H1 (cell line): ENCODE measurements at regions not wholly inside any gene's neighbourhood (a gene's known extent, or its start where the extent isn't known, plus 50 kb on each side); places are given as distances from the start of the nearest gene placed in this dataset.

Experiments
- CTCF ChIA-PET: fragments of 300-600 bp; sonication (Branson Sonifier 250); formaldehyde crosslinking; loops from one replicate; lab custom pipeline; 2021; ENCODE audit not compliant: partially characterized antibody; lab: Charles Lee
- POLR2A ChIA-PET: fragments of 300-600 bp; sonication (Branson Sonifier 250); formaldehyde crosslinking; loops from one replicate; lab custom pipeline; 2021; ENCODE audit warnings: inconsistent platforms; ENCODE audit not compliant: partially characterized antibody; lab: Charles Lee
- DNase-seq, 2 experiments: peaks; one replicate each; pipeline versions ENCODE4 v3.0.0 to v3.0.0-alpha.2; 2010 to 2022; ENCODE audit warnings: low spot score in 2 of 2, low read depth in 1 of 2, mixed read lengths in 1 of 2
- FAIRE-seq: peaks from 2 replicates; lab custom pipeline; 2011; peaks lifted over from hg19 to GRCh38; lab: Jason Lieb, UNC
- H2AFZ ChIP-seq: 2 replicates; pipeline ENCODE4 v1.8.1; 2012; ENCODE audit warnings: low read length, inconsistent platforms
- H2AK5ac ChIP-seq: 2 replicates; pipeline ENCODE4 v1.6.1; 2013; ENCODE audit warnings: low read depth, low read length
- H2BK120ac ChIP-seq: replicated peaks from 2 replicates; pipeline ENCODE3; 2013; ENCODE audit warnings: low read depth, low read length, inconsistent platforms
- H2BK12ac ChIP-seq: 2 replicates; pipeline ENCODE4 v1.6.1; 2013; ENCODE audit warnings: low read depth, low read length
- H2BK15ac ChIP-seq: 2 replicates; pipeline ENCODE4 v1.6.1; 2013; ENCODE audit warnings: low read length
- H2BK20ac ChIP-seq: 2 replicates; pipeline ENCODE4 v1.6.1; 2013; ENCODE audit warnings: low read length
- H2BK5ac ChIP-seq: 2 replicates; pipeline ENCODE4 v1.6.1; 2013; ENCODE audit warnings: low read depth, low read length
- H3K14ac ChIP-seq: 2 replicates; pipeline ENCODE4 v1.6.1; 2013; ENCODE audit warnings: inconsistent platforms; ENCODE audit not compliant: insufficient read length
- H3K18ac ChIP-seq: 2 replicates; pipeline ENCODE4 v1.6.1; 2013; ENCODE audit warnings: low read length; ENCODE audit errors: extremely low read depth
- H3K23ac ChIP-seq: 2 replicates; pipeline ENCODE4 v1.6.1; 2013; ENCODE audit warnings: inconsistent platforms; ENCODE audit not compliant: insufficient read length
- H3K23me2 ChIP-seq: 2 replicates; pipeline ENCODE4 v1.6.1; 2013; ENCODE audit warnings: low read depth, low read length
- H3K27ac ChIP-seq: 2 replicates; pipeline ENCODE4 v1.6.1; 2011; ENCODE audit warnings: low read depth, low read length, inconsistent platforms
- H3K27me3 ChIP-seq, 4 experiments: replicated peaks in 1 of 4; 1 replicate in 1 of 4; 2 replicates in 3 of 4; pipeline versions ENCODE4 v1.6.1 to v1.8.1; 2011 to 2013; ENCODE audit warnings: low read length in 3 of 4, mild to moderate bottlenecking in 3 of 4, inconsistent platforms in 2 of 4, mixed read lengths in 2 of 4, moderate library complexity in 1 of 4; ENCODE audit not compliant: control insufficient read depth in 3 of 4, insufficient read depth in 3 of 4; ENCODE audit errors: extremely low read depth in 1 of 4
- H3K36me3 ChIP-seq, 4 experiments: 2 replicates each; pipeline versions ENCODE4 v1.6.1 to v1.8.1; 2011 to 2013; ENCODE audit warnings: mild to moderate bottlenecking in 4 of 4, low read length in 3 of 4, moderate library complexity in 2 of 4, control low read depth in 1 of 4, inconsistent platforms in 1 of 4; ENCODE audit not compliant: insufficient read depth in 4 of 4, control insufficient read depth in 2 of 4
- H3K4ac ChIP-seq: replicated peaks from 2 replicates; pipeline ENCODE3; 2013; ENCODE audit warnings: low read length, low read depth, mixed read lengths, inconsistent platforms; ENCODE audit not compliant: insufficient read length
- H3K4me1 ChIP-seq, 4 experiments: replicated peaks in 1 of 4; 1 replicate in 1 of 4; 2 replicates in 3 of 4; pipeline versions ENCODE4 v1.6.1 to v1.8.1; 2011 to 2013; ENCODE audit warnings: low read length in 3 of 4, inconsistent platforms in 2 of 4, mixed read lengths in 1 of 4; ENCODE audit not compliant: insufficient read depth in 4 of 4, control insufficient read depth in 3 of 4
- H3K4me2 ChIP-seq, 2 experiments: 2 replicates each; pipeline versions ENCODE4 v1.6.1 to v1.8.1; 2011 to 2013; ENCODE audit warnings: low read depth in 2 of 2, low read length in 2 of 2, control low read depth in 1 of 2, inconsistent platforms in 1 of 2, mild to moderate bottlenecking in 1 of 2; ENCODE audit not compliant: insufficient read depth in 1 of 2
- H3K4me3 ChIP-seq, 4 experiments: fragments of 200-600, 300-600 bp in 1 of 4; sonication (generic), shearing (Covaris generic), sonication (Bioruptor Twin) in 1 of 4; 2 replicates each; pipeline versions ENCODE4 v1.5.1 to v1.8.1; 2011 to 2016; ENCODE audit warnings: low read length in 4 of 4, low read depth in 3 of 4, control low read depth in 2 of 4, inconsistent platforms in 2 of 4, mild to moderate bottlenecking in 2 of 4, mixed read lengths in 1 of 4, moderate library complexity in 1 of 4; ENCODE audit not compliant: insufficient read depth in 2 of 4; ENCODE audit errors: extremely low read depth in 1 of 4
- H3K56ac ChIP-seq: replicated peaks from 2 replicates; pipeline ENCODE3; 2013; ENCODE audit warnings: low read depth, mild to moderate bottlenecking, mixed read lengths, low read length, inconsistent platforms; ENCODE audit not compliant: insufficient read length
- H3K79me1 ChIP-seq: 2 replicates; pipeline ENCODE4 v1.6.1; 2013; ENCODE audit warnings: low read depth, low read length, control low read depth
- H3K79me2 ChIP-seq, 2 experiments: 2 replicates each; pipeline versions ENCODE4 v1.6.1 to v1.8.1; 2012 to 2013; ENCODE audit warnings: low read length in 2 of 2, mild to moderate bottlenecking in 2 of 2, inconsistent platforms in 1 of 2; ENCODE audit not compliant: insufficient read depth in 2 of 2, control insufficient read depth in 1 of 2
- H3K9ac ChIP-seq, 4 experiments: replicated peaks in 1 of 4; 1 replicate in 1 of 4; 2 replicates in 3 of 4; pipeline versions ENCODE4 v1.6.1 to v1.8.1; 2011 to 2013; ENCODE audit warnings: low read depth in 3 of 4, low read length in 3 of 4, control low read depth in 2 of 4, mild to moderate bottlenecking in 2 of 4, moderate library complexity in 2 of 4, inconsistent platforms in 1 of 4; ENCODE audit errors: extremely low read depth in 1 of 4
- H3K9me3 ChIP-seq, 2 experiments: 2 replicates each; pipeline versions ENCODE4 v1.6.1 to v1.8.1; 2012 to 2013; ENCODE audit warnings: mild to moderate bottlenecking in 2 of 2, moderate library complexity in 2 of 2, control low read depth in 1 of 2, inconsistent platforms in 1 of 2, low read depth in 1 of 2, low read length in 1 of 2, mixed read lengths in 1 of 2; ENCODE audit not compliant: insufficient read depth in 2 of 2
- H4K20me1 ChIP-seq, 2 experiments: replicated peaks in 1 of 2; 2 replicates each; pipeline versions ENCODE3 to v1.8.1; 2011 to 2013; ENCODE audit warnings: inconsistent platforms in 2 of 2, low read length in 2 of 2, mild to moderate bottlenecking in 1 of 2; ENCODE audit not compliant: insufficient read depth in 2 of 2, control insufficient read depth in 1 of 2
- H4K5ac ChIP-seq: 2 replicates; pipeline ENCODE4 v1.6.1; 2013; ENCODE audit warnings: low read length, low read depth, mixed read lengths, inconsistent platforms; ENCODE audit not compliant: insufficient read length
- H4K8ac ChIP-seq: 2 replicates; pipeline ENCODE4 v1.8.0; 2013; ENCODE audit warnings: mild to moderate bottlenecking, moderate library complexity, low read length, inconsistent platforms; ENCODE audit not compliant: insufficient read depth; ENCODE audit errors: extremely low read depth
- H4K91ac ChIP-seq: replicated peaks from 2 replicates; pipeline ENCODE3; 2013; ENCODE audit warnings: low read length, mixed read lengths, inconsistent platforms; ENCODE audit not compliant: insufficient read length
- KDM1A ChIP-seq: fragments of 200-600, 300-600 bp; sonication (generic); IDR thresholded peaks from 2 replicates; pipeline ENCODE4 v1.7.1; 2016; ENCODE audit warnings: mild to moderate bottlenecking, low read length, borderline replicate concordance
- KDM4A ChIP-seq: IDR thresholded peaks from one replicate; pipeline ENCODE4 v1.7.1; 2012; ENCODE audit warnings: low read depth, mild to moderate bottlenecking, moderate library complexity, low read length, inconsistent platforms; ENCODE audit not compliant: severe bottlenecking
- PHF8 ChIP-seq: fragments of 200-600 bp; sonication (generic); conservative IDR thresholded peaks from 2 replicates; pipeline ENCODE4 v1.7.1; 2012; ENCODE audit warnings: low read depth, mild to moderate bottlenecking, inconsistent platforms, low read length, moderate library complexity
- RBBP5 ChIP-seq: IDR thresholded peaks from 2 replicates; pipeline ENCODE4 v1.7.1; 2012; ENCODE audit warnings: low read depth, mild to moderate bottlenecking, inconsistent platforms, low read length, moderate library complexity, borderline replicate concordance
- SIX5 ChIP-seq: IDR thresholded peaks from 2 replicates; pipeline ENCODE4 v1.6.1; 2011; ENCODE audit warnings: mild to moderate bottlenecking, low read depth, low read length
- TCF12 ChIP-seq: IDR thresholded peaks from 2 replicates; pipeline ENCODE4 v1.6.1; 2011; ENCODE audit warnings: low read depth, mild to moderate bottlenecking, low read length
- TEAD4 ChIP-seq: IDR thresholded peaks from 2 replicates; pipeline ENCODE4 v1.6.1; 2012; ENCODE audit warnings: low read depth, low read length, inconsistent platforms, mixed read lengths
- ZNF274 ChIP-seq: IDR thresholded peaks from 2 replicates; pipeline ENCODE4 v1.7.0; 2012; ENCODE audit warnings: low read length, borderline replicate concordance; ENCODE audit errors: extremely low read depth
- WGBS, 2 experiments: shearing (Covaris generic) in 1 of 2; methylation state at CpG; one replicate each; pipeline versions ENCODE4 v1.1.6 to v1.1.7; 2013 to 2015; ENCODE audit warnings: low lambda C conversion rate in 2 of 2, mixed read lengths in 2 of 2, inconsistent platforms in 1 of 2, low coverage in 1 of 2, missing lambda C conversion rate in 1 of 2; ENCODE audit not compliant: insufficient replicate concordance in 2 of 2, insufficient coverage in 1 of 2, insufficient read length in 1 of 2; ENCODE audit errors: extremely low coverage in 1 of 2, missing lambda C conversion rate in 1 of 2; 5-methylcytosine and 5-hydroxymethylcytosine counted together
- TF ChIP-seq, protein P1 (sequence below): IDR thresholded peaks from 2 replicates; pipeline ENCODE4 v1.6.1; 2012; ENCODE audit warnings: inconsistent platforms
- TF ChIP-seq, protein P2 (sequence below): IDR thresholded peaks from 2 replicates; pipeline ENCODE4 v1.6.1; 2012; ENCODE audit warnings: low read length, inconsistent platforms
- TF ChIP-seq, protein P3 (sequence below): IDR thresholded peaks from 2 replicates; pipeline ENCODE4 v1.6.1; 2011; ENCODE audit warnings: low read depth, mild to moderate bottlenecking, low read length; ENCODE audit not compliant: insufficient read depth

DNA sequence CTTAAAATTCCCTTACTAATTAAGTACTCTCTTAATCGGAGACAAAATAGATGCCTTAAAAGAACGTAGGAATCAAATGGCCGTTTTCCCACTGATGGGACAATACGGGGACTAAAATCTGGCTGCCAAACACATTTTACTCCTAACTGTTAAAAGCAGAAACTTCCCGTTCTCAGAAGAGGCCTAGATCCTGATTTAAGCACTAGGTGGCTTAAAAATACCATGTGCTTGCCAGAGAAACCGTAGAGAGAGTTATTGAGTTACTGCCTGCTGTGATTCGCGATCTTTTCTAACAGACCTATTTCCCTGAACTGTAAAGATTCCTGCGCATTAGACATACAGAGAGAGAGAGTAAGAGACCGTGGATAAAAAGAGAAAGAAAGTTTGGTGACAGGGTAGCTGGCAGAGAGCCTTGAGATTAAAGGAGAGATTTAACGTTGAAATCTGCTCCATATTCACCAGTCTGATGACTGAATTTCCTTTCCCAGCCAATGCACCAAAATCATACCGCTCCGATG, 54.4 kb upstream of the STUM start:
- no peak for DNase-seq
- Histone ChIP-seq H3K27me3 (no peaks in the 10 kb centered on the region), H3K9ac (no peak overlapping the region), H3K14ac (no peak overlapping the region), H3K23ac (no peak overlapping the region), H4K20me1 (no peaks in the 10 kb centered on the region), H2BK20ac (no peak overlapping the region), H2BK12ac (no peak overlapping the region), H2BK15ac (no peak overlapping the region), H3K4me1 (peaks cover 3 to 19% (median 4%) of the 10 kb centered on the region in 4 experiments; a peak in 6 of 7 replicates), H3K4ac (no peak overlapping the region), H3K79me1 (no peaks in the 10 kb centered on the region), H2BK120ac (no peak overlapping the region), H2BK5ac (no peak overlapping the region), H4K91ac (no peak overlapping the region), H2AK5ac (no peak overlapping the region), H2AFZ (no peak overlapping the region; the same call in 1 of the 2 replicates), H4K8ac (no peak overlapping the region), H3K79me2 (no peaks in the 10 kb centered on the region), H3K36me3 (no peaks in the 10 kb centered on the region), H3K23me2 (no peaks in the 10 kb centered on the region), H3K4me2 (no peak overlapping the region), H4K5ac (no peak overlapping the region), H3K56ac (no peak overlapping the region), H3K27ac (no peak overlapping the region), H3K9me3 (no peaks in the 10 kb centered on the region), H3K18ac (no peak overlapping the region), H3K4me3 (no peak overlapping the region)
- POLR2A ChIA-PET = no interaction called here
- no peak for FAIRE-seq
- CTCF ChIA-PET = interaction anchor here (0.6 to 1.3 kb wide), 4 partner anchors 11 to 369 kb away, joined by 3 to 8 read pairs (median 3); no protein-coding TSS in a partner anchor
- 91% methylated on average over 13 of the region's 13 CpGs; no CpG with 5 or more reads in 1 of the 2 experiments for WGBS, 2 experiments
- no peak for TF ChIP-seq TCF12
- TF ChIP-seq, protein P1, sequence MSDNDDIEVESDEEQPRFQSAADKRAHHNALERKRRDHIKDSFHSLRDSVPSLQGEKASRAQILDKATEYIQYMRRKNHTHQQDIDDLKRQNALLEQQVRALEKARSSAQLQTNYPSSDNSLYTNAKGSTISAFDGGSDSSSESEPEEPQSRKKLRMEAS = no peak
- TF ChIP-seq, protein P2, sequence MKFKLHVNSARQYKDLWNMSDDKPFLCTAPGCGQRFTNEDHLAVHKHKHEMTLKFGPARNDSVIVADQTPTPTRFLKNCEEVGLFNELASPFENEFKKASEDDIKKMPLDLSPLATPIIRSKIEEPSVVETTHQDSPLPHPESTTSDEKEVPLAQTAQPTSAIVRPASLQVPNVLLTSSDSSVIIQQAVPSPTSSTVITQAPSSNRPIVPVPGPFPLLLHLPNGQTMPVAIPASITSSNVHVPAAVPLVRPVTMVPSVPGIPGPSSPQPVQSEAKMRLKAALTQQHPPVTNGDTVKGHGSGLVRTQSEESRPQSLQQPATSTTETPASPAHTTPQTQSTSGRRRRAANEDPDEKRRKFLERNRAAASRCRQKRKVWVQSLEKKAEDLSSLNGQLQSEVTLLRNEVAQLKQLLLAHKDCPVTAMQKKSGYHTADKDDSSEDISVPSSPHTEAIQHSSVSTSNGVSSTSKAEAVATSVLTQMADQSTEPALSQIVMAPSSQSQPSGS = no peak
- no peak for TF ChIP-seq KDM4A
- TF ChIP-seq PHF8 = no peak
- no peak for TF ChIP-seq SIX5
- TF ChIP-seq, protein P3, sequence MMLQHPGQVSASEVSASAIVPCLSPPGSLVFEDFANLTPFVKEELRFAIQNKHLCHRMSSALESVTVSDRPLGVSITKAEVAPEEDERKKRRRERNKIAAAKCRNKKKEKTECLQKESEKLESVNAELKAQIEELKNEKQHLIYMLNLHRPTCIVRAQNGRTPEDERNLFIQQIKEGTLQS = no peak
- TF ChIP-seq KDM1A = no peak
- TF ChIP-seq ZNF274 = no peak
- no peak for TF ChIP-seq TEAD4
- TF ChIP-seq RBBP5 = no peak
